ENCODE measurements at regions not wholly inside any gene's neighbourhood (a gene's known extent, or its start where the extent isn't known, plus 50 kb on each side); places are given as distances from the start of the nearest gene placed in this dataset.

DNA sequence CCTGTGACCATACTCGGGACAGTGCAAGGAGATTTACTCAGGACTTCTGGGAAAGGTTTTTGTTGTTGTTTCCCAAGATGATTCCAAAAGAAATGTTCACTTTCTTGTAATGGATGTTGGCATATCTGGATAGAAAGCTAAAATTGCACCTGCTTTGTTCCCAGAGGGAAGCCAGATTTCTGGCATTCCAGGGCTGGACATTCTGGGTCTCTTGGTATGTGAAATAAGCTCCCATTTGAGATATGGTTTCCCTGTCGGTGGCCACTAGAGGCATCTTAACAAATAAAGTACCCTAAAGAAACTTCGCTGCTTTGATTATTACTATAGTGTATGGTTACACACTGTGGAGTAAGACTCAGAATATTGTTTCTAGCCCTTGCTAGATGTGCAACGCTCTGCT, 737.3 kb downstream of the BRINP1 start:
- TF ChIP-seq, protein P1, sequence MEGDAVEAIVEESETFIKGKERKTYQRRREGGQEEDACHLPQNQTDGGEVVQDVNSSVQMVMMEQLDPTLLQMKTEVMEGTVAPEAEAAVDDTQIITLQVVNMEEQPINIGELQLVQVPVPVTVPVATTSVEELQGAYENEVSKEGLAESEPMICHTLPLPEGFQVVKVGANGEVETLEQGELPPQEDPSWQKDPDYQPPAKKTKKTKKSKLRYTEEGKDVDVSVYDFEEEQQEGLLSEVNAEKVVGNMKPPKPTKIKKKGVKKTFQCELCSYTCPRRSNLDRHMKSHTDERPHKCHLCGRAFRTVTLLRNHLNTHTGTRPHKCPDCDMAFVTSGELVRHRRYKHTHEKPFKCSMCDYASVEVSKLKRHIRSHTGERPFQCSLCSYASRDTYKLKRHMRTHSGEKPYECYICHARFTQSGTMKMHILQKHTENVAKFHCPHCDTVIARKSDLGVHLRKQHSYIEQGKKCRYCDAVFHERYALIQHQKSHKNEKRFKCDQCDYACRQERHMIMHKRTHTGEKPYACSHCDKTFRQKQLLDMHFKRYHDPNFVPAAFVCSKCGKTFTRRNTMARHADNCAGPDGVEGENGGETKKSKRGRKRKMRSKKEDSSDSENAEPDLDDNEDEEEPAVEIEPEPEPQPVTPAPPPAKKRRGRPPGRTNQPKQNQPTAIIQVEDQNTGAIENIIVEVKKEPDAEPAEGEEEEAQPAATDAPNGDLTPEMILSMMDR (IDR thresholded peaks at IDR 0.05) = no peak
- no peak for TF ChIP-seq POLR2A (IDR thresholded peaks at IDR 0.05)
